Amniotic epithelial cell (primary cell): ENCODE measurements at regions not wholly inside any gene's neighbourhood (a gene's known extent, or its start where the extent isn't known, plus 50 kb on each side); places are given as distances from the start of the nearest gene placed in this dataset.

Source experiments
- DNase-seq: peaks from one replicate; pipeline ENCODE4 v3.0.0-alpha.2; 2010; ENCODE audit warnings: low read depth

DNA sequence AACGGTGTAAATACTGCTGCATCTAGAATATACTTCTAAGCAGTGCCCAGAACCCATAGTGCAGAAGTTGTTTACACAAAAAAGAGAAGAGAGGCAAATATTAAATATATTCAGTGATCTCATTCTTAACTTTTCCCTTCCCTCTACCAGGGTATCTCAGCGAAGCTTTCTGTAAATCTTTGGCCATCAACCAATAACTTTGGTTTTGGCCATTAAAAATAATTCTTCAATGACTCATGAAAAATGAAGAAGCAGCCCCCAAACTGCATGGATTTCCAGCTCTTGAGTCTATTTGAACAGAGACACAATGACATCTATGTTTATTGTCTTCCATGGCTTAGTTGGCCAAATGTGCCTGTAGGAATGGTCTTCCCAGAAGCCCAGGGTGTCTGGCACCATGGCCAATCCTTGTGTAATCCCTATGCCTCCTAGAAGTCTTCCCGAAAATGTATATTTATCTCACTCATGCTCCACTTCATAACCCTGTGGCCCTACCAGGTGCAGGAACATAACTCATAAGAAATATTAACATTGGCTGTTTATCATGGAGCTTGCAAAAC is 646.6 kb downstream of the TOX3 start:
- DNase-seq, result no peak

DNA sequence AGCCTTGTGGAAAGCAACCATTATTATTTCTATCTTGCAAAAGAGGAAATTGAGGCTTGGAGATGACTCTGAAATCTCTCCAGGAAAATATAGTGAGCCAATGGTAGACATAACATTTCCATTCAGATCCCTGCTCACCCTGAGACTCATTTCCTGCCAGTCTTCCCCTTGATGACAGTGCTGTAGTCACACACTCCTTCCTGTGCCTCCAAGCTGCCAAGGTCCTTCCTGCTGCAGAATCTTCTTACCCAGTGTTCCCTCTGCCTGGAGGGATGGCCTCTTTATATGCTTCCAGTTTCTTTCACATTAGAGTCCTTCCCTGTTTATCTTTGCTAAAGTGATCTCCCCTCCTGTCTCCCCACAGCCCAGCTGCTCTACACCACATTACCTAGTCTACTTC is 648.1 kb downstream of the TOX3 start:
- DNase-seq, result no peak

DNA sequence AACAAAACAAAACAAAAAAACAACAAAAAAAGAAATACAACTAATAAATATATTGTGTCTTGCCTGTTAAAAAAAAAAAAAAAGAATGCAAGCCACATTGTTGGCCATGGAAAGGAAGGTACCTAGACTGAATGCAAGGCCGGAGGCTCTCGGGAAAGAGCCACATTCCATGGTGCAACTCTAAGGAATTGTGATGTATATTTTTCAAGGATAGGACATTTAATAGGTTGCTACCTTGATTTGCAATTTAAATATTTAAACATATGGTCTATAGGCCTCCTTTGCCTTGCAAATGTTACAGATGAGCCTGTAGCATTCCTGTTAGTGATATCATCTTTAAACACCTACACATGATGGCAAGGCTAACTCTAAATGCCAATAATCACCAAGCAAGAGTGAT is 650.9 kb downstream of the TOX3 start:
- no peak for DNase-seq

DNA sequence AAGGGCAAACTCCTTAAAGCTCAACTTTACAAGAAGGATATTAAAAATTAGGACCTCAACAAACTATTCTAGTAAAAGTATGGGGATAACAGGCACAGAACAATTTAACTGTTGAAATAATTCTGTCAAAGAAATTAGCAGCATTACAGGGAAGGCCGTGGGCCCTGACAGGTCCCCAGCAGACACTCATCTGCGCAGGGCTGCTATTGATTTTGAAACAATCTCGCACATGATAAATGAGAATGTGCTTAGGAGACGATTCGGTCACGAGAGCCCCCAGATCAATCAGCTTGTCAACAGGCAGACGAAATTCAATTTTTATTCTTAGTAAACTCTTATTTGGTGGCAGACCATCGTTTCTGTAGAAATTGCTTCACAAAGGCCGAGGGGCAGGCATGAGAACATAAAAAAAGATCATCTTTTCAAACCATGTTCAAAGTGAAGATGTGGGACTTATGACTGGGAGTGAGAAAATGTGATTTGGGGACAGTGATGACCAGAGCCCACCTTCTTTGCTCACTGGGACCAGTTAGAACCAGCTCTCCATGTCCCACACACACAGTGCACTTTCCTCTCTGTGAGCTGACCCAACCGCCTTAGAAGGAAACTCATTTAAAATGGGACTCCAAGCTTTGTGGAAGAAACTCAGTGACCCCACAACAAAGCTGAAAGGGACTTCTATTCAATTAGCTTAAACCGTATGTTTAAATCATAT is 654.5 kb downstream of the TOX3 start:
- DNase-seq, result no peak

DNA sequence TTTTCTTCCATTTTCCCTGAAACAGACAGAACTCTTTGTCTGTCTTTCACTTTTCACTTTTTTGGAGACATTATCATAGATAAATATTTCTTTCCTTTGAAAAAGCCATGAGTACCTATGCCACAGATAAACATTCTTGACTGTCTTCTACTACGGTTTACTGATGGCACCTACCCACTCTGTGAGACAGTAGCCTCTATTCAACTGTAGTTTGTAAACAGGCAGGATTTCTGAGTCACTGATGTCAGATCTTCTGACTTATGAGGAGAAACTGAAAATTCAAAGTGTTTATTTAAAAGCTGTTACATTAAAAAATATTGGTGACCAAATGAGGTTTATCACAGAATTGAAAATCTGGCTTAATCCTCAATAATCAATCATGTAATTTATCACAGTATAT is 658.4 kb downstream of the TOX3 start:
- peak; percentile 4 for DNase-seq

DNA sequence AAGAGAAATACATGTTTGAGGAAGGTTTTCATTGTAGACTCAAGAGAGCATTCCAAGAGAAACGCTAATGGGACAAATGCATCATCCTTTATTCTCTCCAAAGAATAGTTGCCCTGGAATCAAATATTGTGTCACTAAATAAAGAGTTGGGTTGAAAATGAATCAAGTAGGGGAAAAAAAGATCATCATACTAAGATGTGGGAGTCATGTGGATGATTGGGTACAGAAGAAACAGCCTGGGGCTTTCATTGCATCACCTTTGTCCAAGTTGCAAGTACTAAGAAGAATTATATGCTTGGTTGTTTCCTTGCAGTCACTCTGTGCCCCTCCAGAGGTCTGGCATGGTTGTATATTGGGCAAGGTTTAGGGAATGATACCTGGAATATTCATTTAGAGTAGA is 658.9 kb downstream of the TOX3 start:
- DNase-seq, result peak; percentile 20

DNA sequence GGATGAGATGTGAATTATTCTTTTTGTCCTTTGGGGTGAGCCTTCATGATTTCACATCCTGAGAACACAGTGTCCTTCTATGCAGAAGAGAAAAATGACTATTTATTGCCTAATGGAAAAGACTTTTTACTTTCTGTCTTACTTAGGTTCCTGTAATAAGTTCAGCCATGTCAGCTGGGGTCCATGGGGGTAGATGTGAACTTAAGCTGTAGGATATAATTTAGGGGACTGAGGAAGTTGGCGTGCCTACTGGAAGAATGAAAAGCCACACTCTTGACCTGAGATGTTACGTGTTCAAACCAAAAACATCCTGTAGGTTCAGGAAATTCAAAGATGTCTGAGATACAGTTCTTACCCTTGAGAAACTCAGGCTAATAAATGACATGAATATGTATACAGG is 660.5 kb downstream of the TOX3 start:
- peak; percentile 29 for DNase-seq

DNA sequence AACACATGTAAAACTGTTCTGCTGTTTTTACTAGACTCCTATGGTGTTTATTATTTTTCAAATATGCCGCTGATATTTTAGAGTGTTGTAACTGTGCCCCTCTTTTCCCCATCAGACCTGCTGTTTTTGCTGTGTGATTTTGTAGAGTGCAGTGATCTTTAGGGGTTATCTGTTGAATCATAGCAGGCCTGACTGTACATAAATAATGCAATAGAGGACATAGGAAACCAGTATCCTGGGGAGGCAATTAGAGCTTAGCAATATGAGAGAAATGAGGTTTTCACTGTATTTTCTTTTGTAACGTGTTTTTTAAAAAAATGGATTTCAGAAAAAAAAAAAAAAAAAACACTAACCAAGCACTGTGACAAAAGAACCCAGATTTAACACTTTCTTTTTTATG is 662.2 kb downstream of the TOX3 start:
- DNase-seq, result peak; percentile 7

DNA sequence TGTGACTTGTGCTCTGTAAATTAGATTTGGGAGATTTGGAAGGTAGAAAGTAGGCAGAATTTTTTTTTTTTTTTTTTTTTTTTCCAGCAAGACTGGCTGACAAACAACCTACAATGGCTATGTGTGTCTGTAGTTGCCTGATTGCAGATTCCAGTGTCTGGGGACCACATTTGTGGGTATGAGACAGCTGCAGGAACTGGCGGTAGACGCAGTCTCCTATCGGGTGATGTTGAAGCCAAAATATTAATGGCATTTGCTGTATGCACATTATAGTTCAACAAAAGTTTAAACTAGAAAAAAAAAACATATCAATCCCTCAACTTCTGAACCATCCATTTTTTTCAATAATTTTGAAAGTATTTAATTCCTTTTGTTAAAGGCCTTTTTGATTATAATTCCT is 665.2 kb downstream of the TOX3 start:
- DNase-seq, result peak; percentile 4

DNA sequence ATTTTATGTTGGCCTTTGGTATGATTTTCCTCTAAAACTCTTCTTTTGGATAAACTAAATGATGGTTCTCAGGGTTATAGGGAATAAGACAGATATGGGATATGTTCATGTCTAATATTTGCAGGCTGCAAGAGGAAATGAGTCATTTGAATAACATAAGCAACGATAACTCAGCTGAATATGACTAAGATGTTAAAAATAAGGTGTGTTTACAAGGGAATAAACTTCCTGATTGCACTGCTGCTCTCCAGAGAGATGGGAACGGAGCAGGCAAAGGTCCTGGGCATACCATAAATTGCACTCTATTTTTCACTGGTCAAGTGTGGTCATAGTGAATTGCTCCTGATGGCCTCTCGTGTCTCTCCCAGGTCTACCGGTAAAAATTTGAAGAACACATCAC is 666.2 kb downstream of the TOX3 start:
- peak; percentile 89 for DNase-seq

DNA sequence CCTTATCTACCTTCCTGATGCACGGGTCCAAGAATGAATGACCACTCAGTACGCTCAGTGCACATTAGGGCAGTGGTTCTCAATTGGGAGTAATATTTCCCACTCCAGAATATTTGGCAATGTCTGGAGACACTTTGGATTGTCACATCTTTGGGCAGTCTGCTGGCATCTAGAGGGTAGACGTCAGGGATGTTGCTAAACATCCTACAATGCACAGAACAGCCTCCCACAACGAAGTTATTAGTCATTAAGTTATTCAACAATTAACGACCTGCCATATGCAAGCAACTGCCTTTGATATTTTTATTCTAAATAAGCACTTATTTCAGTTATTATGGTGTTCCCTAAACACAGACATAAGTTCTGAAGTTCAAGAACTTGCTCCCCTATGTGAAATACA is 669.3 kb downstream of the TOX3 start:
- peak; percentile 52 for DNase-seq

- peak; percentile 15 for DNase-seq
Observed at GRCh38 chr16:51876934-51877333, 670.0 kb downstream of the TOX3 start.

DNA sequence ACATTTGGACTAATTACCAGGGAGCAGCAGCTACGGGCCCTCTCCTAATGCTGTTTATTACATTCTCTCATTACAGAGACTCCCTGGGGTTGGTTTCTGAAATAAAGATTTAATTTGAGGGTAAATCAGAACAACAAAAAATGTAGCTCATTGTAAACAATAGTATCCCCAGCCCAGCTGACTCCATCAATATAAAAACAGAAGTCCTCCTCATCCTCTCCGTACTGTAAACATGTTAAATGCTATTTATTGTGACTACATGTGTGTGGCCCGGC is 670.4 kb downstream of the TOX3 start:
- DNase-seq, result no peak

DNA sequence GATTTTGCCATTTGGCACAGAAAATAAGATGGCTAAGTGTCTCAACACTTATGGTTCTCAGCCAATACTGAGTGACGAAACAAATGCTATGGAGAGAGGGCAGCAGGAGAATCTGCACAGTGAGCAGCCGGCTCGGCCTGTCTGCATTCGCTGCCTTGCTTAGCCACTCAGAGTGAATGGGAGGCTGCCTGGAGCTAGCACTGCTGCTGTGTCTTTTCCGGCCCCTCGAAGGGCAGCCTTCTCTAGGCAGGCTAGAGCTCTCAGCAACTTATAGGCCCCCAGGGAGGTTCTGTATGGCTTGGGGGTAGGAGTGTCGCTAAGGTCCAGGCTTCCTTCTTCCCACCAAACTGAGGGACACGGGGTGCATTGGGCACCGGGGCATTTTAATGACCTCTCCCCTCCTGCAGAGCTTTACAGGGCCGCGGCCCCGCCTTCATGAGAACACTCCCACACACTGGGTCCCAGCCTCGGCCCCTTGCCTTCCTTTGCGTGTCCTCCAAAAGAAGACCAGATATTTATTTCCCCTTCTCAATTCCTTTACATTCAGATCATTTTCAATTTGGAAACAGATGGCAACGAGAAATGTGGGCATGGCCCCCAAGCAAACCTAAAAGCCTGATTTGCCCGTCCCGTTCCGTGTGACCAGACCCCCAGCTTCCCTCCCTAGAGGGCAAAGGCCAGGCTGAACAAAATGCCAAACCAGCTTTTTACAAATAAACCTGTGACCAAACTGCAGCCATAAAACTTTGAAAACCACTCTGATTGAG is 670.9 kb downstream of the TOX3 start:
- DNase-seq, result peak; percentile 3

DNA sequence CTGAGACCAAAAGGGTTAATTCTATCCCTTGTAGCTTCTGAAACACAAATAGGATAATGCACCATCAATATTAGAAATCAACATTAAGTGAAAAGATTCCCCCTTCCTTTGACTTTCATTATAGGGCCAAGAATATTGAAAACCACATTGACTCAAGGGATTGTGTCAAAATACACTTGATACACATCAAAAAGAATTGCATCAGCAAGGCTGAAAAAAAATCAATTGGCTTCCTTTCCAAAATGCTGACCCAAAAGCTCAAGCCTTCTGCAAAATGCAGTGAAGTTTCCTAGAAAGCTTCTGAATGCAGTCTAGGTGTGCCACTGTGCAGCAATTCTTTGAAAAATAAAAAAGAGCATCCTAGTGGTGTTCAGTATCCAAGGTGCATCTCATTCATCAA is 674.4 kb downstream of the TOX3 start:
- DNase-seq, result no peak

GRCh38 chr16:51870296-51870854 is 676.6 kb downstream of the TOX3 start:
- no peak for DNase-seq

DNA sequence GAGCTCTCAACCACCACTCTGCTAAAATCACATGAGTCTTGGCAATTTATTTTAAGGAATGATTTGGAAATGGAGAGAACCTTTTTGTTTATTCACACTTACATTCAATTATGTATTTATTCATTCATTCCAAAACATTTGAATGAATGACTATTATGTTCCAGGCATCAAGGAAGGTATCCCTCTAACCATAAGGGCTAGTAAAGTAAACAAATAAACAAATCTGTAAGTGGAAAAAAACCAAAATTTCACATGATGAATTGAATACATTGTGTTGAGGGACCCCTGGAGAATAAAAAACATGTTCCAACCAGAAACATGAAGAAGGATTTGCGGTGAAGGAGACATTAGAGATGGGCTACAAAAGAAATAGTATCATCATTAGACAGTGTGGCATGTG is 677.8 kb downstream of the TOX3 start:
- DNase-seq, result no peak

DNA sequence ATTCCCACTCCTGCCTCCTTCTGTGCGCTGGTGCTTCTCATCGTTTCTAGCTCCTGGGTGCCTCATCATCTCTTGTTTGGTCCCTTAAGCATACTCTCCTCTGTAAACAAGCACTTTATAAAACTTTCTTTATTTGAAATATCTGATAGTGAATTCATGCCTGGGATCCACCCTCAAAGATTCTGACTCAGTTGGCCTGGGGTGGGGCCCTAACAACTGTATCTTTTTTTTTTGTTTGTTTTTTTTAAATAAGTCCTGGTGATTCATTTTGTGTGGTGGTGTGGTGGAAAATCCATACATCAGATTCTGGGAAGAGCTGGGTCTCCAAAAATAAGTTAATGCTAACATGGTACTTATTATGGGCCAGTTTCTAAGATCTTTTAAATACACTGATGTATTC is 678.3 kb downstream of the TOX3 start:
- no peak for DNase-seq

GRCh38 chr16:51867386-51868065 is 679.4 kb downstream of the TOX3 start:
- DNase-seq, result no peak

DNA sequence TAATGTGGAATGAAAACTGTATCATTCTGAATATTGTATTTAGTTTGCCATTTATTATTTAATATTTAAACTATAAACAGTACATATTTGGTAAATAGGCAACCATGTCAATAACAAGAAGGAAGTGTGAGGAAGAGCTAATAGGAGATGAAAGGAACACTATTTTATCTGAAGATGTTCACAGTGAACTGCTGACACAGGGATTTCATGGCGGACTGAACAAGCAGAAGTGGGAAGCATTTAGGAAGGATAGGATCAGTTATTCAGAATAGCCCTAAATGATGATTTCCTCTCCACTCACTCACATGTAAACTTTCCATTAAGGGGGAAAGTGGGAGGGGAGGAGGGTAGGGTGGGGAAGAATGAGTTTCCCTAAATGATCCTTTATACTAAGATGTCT is 682.4 kb downstream of the TOX3 start:
- DNase-seq, result no peak

- no peak for DNase-seq
Observed at GRCh38 chr16:51854401-51854951, 692.5 kb downstream of the TOX3 start.

DNA sequence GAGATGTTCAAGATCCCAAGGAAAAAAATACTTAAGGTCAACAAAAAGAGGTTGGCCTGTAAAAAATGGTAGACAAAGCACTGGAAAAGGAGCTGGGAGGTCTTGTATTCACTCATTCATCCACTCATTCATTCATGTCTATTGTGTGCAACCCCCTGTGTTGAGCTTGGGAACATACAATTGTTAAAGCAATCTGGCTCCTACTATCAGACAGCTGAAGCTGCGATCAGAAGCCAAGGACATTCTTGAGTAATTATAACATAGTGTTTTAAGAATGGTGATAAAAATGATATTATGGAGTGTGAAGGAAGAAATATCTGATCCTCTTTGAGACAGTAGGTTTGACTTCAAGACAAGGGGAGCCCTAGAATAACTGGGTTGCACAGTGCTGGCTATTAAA is 693.4 kb downstream of the TOX3 start:
- no peak for DNase-seq

GRCh38 chr16:51852892-51853291 is 694.1 kb downstream of the TOX3 start:
- no peak for DNase-seq
